Suppressor macrophage treated with lipopolysaccharide for 1 hour (primary cell): ENCODE measurements at regions not wholly inside any gene's neighbourhood (a gene's known extent, or its start where the extent isn't known, plus 50 kb on each side); places are given as distances from the start of the nearest gene placed in this dataset.

Experiments
- DNase-seq, 3 donors: peaks; one replicate each; pipeline ENCODE4 v3.0.0-alpha.2; 2020 to 2022

- no peak for DNase-seq
These were observed 143.3 kb upstream of the PLPP4 start for GRCh38 chr10:120313715-120314114.

GRCh38 chr10:120314442-120314841, 142.6 kb upstream of the PLPP4 start:
- DNase-seq = no peak

DNA sequence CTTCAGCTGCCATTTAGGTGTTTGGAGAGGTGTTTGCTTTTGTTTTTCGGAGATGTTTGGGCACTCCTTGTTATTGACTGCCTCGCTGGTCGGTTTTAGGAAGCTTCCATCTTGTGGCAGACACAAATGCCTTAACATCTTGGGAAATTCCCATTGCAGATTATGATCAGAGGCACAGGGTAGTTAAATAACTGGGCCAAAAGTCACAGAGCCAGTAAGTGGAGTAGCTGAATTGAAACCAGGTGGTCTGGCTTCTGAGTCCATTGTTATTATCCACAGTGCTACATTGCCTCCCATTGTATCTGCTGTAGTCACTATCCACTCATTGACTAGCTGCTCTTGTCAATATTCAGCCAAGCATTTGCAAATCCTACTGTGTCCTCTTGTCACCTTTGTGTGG, 138.2 kb upstream of the PLPP4 start:
- DNase-seq = no peak

GRCh38 chr10:120327675-120328074, 129.4 kb upstream of the PLPP4 start:
- DNase-seq = no peak

GRCh38 chr10:120328647-120329046, 128.4 kb upstream of the PLPP4 start:
- DNase-seq = no peak

DNA sequence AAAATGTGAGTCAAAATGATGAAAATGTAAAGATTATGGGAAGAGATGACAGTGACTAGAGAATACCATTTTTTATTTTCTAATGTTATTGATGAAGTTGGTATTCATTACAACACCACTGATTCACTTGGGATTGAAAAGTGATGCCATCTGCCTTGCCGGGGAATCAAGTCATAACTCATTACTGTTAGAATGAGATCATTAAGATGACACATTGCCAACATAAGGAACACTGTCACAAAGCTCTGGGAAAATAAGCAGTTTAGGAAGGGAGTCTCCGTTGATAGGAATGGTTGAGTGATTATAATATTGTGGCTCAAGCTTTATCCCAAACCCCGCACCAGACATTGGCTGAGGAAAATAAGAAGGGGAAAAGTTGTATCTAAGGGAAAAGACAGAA, 121.5 kb upstream of the PLPP4 start:
- DNase-seq = no peak

DNA sequence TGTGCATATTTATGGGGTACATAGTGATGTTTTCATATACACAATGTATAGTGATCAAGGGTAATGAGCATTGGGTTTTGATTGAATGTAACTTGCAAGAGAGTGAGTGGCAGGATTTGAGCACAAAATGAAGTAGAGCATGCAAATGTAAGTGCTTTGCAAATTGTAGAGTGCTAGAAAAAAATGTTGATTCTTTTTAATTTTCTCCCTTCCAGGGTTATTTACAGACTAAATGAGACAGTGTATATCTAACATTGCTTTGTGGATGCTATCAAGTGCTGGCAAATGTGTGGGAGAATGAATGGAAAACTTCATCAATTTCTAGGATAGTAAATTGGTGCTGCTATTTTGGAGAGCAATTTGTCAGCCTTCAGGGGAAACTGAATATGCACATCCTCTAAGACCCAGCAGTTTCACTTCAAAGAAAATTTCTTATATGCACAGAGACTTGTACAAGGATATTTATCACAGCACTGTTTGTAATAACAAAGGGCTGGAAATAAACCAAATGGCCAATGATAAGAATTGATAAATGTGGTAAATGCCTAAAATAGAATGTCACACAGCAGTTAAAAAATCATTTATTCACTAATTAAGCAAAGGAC, 120.6 kb upstream of the PLPP4 start:
- no peak for DNase-seq

- peak; percentile 61 to 68 (median 66) for DNase-seq
These were observed 120.0 kb upstream of the PLPP4 start for GRCh38 chr10:120336911-120337540.

DNA sequence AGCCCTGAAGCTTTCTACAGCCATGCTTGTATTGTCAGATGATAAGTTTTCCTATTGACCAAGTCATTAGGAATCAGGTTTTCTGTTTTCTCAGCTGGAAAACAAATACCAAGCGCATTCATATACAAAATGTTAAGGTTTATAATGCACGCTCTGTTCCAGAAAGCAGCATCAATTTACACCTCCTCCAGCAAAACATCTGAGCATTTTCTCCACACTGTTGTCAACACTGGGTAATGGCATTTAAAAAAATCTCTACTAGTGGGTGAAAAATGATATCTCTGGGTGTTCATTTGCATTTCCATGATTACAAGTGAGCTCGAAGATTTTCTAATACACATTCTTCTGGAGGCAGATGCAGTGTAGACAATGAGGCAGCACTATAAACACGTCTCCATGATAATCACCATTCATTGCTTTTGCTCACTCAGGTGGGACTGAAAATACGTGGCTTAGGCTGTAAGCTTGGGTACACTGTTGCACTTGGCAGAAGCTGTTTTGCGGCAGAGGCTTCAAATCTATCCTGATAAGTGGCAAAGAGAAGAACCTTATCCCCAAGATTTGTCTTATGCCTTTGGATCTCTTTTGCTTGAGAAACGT, 114.8 kb upstream of the PLPP4 start:
- DNase-seq = no peak

DNA sequence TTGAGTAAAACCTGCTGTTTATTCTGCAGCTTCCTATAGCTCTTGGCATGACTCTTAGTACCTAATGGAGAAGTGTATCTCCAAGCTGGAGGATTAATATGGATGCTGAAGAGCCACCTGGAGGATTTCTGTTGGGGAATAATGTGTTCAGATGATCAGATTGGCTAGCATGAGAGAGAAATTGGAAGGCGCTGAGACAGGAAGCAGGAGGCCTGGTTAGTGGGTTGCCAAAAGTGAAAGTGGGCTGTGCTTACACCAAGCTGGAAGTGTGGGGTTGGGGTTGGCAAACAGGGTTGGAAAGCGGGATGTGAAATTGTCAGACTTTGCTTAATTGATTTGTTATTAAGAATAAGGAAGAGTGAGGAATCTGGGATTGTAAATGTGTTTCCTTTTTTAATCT, 111.8 kb upstream of the PLPP4 start:
- DNase-seq = no peak

DNA sequence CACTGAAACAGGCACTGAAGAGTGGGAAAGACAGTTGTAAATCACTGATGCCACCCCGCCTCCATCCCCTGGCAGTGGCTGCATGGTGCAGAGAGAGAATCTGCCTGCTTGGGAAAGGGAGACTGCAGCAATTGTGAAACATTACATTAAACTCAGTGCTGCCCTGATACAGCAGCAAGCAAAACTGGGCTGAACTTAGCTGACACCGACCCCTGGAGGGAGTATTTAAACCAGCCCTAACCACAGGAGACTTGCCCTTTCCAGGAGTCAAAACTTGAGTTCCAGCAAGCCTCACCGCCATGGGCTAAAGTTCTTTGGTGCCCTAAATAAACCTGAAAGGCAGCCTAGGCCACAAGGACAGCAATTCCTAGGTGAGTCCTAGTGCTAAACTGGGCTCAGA, 109.4 kb upstream of the PLPP4 start:
- DNase-seq = no peak

- DNase-seq = no peak
These were observed 108.0 kb upstream of the PLPP4 start for GRCh38 chr10:120349069-120349468.

DNA sequence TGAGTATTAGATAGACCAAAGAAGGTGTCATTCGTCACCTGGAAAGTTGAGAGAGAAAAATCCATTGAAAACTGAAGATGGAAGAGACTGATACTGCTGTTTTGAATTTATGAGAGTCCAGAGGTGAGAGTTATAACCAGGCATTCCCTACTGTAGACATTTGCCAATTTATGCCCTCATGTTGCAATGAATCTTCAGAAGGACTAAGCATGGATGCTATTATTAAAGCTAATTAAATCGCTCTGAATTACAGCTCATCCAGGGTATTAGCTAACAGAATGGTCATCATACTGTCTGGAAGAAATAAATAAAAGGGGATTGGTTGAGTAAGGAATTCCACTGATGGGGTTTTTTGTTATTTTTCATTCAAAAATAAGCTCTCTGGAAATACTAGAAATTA, 101.6 kb upstream of the PLPP4 start:
- DNase-seq = no peak

GRCh38 chr10:120360571-120360970, 96.5 kb upstream of the PLPP4 start:
- no peak for DNase-seq

- no peak for DNase-seq
These were observed 91.2 kb upstream of the PLPP4 start for GRCh38 chr10:120365872-120366271.

- no peak for DNase-seq
These were observed 89.7 kb upstream of the PLPP4 start for GRCh38 chr10:120367341-120367740.

GRCh38 chr10:120368338-120368737, 88.7 kb upstream of the PLPP4 start:
- DNase-seq = no peak

DNA sequence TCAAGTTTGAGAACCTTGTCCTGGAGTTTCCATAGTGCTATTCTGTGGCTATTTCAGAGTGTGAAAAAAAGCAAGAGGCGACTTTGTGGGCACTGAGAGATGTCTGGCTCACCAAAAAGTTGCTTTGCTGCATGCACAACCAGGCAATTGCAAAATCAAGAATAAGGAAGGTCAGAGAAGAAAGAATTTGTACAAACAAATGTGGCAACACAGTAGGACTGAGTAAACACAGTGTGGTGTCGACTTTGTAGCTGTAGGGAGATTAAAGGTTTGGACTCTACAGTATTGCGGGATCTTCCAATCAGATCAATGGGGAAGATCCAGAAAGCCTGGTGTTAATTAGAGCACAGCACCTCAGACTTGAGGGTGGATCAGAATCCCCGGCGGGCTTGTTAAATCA, 88.1 kb upstream of the PLPP4 start:
- DNase-seq = no peak

- no peak for DNase-seq
These were observed 87.2 kb upstream of the PLPP4 start for GRCh38 chr10:120369856-120370276.

DNA sequence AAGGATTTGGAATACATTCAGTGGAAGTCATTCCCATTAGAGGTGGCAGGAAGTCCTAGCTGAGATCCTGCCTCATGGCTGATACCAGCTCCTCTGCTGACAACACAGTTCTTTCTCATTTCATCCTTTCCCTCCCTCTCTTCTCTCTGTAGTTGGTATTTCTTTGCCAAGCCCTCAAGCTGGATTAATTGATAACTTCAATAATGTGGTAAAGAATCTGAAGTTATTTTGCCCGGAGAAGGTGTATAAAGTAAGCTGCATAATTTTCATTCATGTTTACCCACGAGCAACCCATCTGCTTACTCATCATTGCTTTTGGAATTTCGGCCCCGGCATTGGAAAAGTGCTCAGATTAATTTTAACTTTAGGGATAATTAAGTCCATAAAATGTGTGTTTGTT, 85.2 kb upstream of the PLPP4 start:
- DNase-seq = no peak

DNA sequence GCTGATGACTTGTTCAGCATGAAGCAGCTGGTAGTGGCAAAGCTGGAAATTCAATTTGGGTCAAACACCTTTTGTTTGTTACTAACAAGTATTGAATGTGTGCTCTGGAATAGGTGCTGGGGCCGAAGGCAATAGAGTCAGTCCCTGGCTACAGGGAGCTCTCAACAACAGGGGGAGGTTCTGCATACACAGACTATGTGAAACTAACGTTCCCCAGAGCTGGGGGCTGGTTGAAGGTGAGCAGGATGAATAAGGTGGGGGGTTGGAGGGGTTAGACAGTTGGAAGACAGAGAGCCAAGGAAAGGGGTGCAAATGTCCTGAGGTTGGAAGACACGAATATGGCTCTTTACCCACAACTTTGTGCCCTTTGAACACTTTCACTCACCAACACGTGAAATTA, 84.1 kb upstream of the PLPP4 start:
- no peak for DNase-seq

DNA sequence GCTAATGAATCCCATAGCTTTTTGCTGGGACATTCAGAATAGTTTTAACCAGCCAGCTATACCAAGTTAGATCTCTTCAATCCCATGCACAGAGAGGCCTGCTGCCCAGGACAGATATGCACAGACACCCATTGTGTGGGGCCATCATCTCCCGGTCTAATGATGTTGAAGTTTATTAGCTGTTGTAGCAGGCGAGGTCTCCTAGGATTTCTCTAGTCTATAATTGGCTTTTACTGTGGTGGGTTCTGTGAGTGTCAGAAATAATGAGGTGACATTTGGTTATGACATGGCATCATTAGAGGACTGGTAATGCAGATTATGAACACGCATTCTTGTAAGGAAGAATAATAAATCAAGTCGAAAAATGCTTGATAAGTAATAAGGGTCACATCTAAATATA, 81.4 kb upstream of the PLPP4 start:
- DNase-seq = no peak

GRCh38 chr10:120381931-120382330, 75.1 kb upstream of the PLPP4 start:
- no peak for DNase-seq

- DNase-seq = no peak
These were observed 74.7 kb upstream of the PLPP4 start for GRCh38 chr10:120382360-120382759.

DNA sequence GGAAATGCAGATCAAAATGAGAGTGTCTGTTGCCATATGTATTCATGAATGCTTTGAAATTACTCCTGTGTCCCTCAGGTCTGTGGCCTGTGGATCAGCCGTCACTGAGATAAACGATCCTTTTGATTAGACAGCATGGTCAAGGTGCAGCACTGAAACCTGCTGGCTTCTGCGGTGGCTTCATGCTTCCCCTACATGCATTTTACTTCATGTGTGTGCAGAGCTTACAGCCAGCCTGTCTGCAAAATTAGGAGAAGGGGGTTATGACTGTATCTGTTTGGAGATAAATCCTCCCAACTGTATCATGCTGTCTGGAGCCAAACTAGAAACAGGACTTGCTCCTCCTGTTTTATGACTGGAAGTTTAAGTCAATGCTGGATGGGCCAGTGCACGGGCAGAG, 71.0 kb upstream of the PLPP4 start:
- DNase-seq = no peak
